ENCODE measurements at regions not wholly inside any gene's neighbourhood (a gene's known extent, or its start where the extent isn't known, plus 50 kb on each side); places are given as distances from the start of the nearest gene placed in this dataset.

DNA sequence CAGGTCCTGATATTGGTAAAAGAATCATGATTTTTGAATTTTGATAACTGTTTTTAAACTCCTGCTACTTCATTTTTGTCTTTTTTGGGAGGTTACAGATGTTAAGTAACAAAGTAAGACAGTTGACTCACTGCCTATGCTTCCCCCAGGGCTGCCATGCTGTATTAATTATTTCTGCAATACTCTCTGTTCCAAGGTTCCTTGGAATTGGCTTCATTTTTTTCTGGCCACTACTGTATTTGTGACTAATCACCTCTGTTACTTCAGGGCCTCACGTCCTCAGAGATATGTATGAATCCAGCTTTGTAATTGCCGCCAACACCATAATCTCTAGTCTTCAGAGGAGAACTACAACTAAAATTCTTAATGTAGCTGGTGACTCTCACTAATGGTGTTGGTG, 1729.3 kb downstream of the C4orf33 start:
- TF ChIP-seq FOXK2 (IDR thresholded peaks at IDR 0.05) (no peak), ZNF384 (IDR thresholded peaks at IDR 0.05) (no peak), ARNT (IDR thresholded peaks at IDR 0.05) (no peak), ELF4 (IDR thresholded peaks at IDR 0.05) (no peak), FOXA1 (IDR thresholded peaks at IDR 0.05) (no peak)

Data from HEK293T (cell line).